GM23248 (cell line): ENCODE measurements at regions not wholly inside any gene's neighbourhood (a gene's known extent, or its start where the extent isn't known, plus 50 kb on each side); places are given as distances from the start of the nearest gene placed in this dataset.

Source experiments
- EZH2 ChIP-seq: fragments of 200-600 bp; sonication (generic); IDR thresholded peaks from 2 replicates; pipeline ENCODE4 v1.6.1; 2018; ENCODE audit warnings: antibody characterized with exemption, mild to moderate bottlenecking; ENCODE audit not compliant: insufficient read depth, poor library complexity, severe bottlenecking
- EZH2phosphoT487 ChIP-seq: fragments of 200-600 bp; sonication (generic); IDR thresholded peaks from 2 replicates; pipeline ENCODE4 v1.6.1; 2018; ENCODE audit warnings: antibody characterized with exemption, moderate library complexity, mild to moderate bottlenecking, low read depth; ENCODE audit not compliant: insufficient read depth

DNA sequence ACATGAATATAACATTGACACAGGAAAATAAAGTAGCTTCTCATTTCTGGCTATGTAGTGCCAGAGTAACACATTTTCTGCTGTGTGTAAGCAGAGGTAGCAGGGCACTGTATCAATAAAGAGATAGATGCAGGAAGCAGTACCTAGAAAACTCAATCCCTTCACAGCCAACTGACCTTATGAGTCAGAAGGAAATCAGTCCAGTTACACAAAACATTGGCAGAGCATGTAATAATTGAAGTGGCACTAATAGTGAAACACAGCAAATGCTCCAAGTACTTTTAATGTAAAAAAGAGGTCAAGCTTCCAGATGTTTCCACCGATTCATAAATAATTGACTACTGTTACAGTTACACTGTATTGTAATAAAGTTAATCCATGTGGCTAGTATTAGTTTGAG is 706.6 kb downstream of the EFNA5 start:
- TF ChIP-seq EZH2 (no peak), EZH2phosphoT487 (no peak)
